ENCODE measurements at regions not wholly inside any gene's neighbourhood (a gene's known extent, or its start where the extent isn't known, plus 50 kb on each side); places are given as distances from the start of the nearest gene placed in this dataset.
A peak's percentile ranks its signal among the peaks of the same experiment; 100 is the strongest.

DNA sequence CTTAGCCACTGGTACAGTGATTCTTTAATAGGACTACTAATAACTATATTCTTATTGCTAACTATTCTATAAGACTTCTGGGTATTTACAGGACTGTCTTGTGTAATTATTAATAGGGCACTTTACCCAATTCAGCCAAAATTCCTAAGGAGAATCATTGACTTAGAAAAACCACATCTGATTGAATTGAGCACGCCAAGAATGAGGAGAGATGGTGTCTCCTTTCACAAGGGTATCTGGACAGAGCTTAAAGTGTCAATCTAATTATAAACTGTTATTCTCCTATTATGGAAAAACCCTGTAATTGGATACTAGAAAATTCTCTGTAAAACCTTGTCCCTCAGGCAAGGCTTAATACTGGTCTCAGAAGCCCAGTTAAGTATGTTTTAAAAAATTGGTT, 111.1 kb upstream of the TLL1 start:
- Histone ChIP-seq H3K4me1 (ENCODE audit: control insufficient read depth, insufficient read depth, low read length, unreplicated experiment) (no peaks in the 10 kb centered on the region), H2AFZ (ENCODE audit: low read length, unreplicated experiment) (no peak overlapping the region), H3K36me3 (ENCODE audit: insufficient read depth, low read length) (no peaks in the 10 kb centered on the region), H3K79me2 (ENCODE audit: control insufficient read depth, insufficient read depth, low read length, unreplicated experiment) (no peaks in the 10 kb centered on the region), H3K27ac (ENCODE audit: low read depth, low read length) (no peak overlapping the region), H3K4me3 (ENCODE audit: low read depth, low read length) (no peak overlapping the region), H3K27me3 (ENCODE audit: insufficient read depth, low read length) (no peaks in the 10 kb centered on the region)

DNA sequence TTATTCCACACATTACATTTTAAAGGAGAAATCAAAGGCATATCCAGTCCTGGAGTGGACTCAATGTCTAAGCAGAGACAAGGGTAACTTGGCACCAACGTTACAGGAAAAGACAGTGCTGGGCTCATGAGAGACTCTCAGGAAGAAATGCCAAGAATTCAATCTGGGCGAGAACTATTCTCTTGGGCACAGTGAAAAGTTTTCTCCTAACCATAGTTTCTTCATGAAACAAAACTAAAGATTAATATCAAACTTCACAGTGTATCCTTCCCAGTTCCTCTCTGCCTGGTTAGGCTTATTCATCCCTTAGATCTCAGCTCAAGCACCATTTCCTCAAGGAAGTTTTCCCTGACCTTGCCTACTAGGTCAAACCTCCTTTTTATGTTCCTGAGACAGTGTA, 109.4 kb upstream of the TLL1 start:
- H3K27me3 ChIP-seq (ENCODE audit: insufficient read depth, low read length): no peaks in the 10 kb centered on the region
- H2AFZ ChIP-seq (ENCODE audit: low read length, unreplicated experiment): no peak overlapping the region
- H3K36me3 ChIP-seq (ENCODE audit: insufficient read depth, low read length): no peaks in the 10 kb centered on the region

DNA sequence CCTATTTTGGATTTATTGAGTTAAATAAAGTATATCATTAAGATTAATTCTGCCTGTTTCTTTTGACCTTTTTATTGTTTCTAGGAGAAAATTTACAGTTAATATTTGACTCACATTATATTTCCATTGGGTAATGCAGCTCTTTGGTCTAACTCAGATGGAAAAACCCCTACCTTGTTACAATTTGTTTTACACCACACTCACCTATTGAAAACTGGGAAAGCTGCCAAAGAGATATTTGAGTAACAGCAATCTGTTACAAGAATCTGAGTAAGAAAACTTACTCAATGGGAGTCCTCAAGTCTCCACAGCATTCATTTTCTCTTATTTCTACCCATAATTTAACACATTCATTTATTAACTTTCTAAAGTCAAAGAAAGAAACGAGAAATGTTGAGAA, 108.0 kb upstream of the TLL1 start:
- no peak overlapping the region for H3K4me3 ChIP-seq (ENCODE audit: low read depth, low read length)
- H2AFZ ChIP-seq (ENCODE audit: low read length, unreplicated experiment): no peak overlapping the region
- no peaks in the 10 kb centered on the region for H3K79me2 ChIP-seq (ENCODE audit: control insufficient read depth, insufficient read depth, low read length, unreplicated experiment)
- no peaks in the 10 kb centered on the region for H3K4me1 ChIP-seq (ENCODE audit: control insufficient read depth, insufficient read depth, low read length, unreplicated experiment)
- no peak overlapping the region for H3K27ac ChIP-seq (ENCODE audit: low read depth, low read length)
- H3K27me3 ChIP-seq (ENCODE audit: insufficient read depth, low read length): no peaks in the 10 kb centered on the region
- H3K36me3 ChIP-seq (ENCODE audit: insufficient read depth, low read length): no peaks in the 10 kb centered on the region

More for the DNA sequence above, 109.4 kb upstream of the TLL1 start:
- Histone ChIP-seq H3K4me1 (ENCODE audit: control insufficient read depth, insufficient read depth, low read length, unreplicated experiment) (no peaks in the 10 kb centered on the region), H3K79me2 (ENCODE audit: control insufficient read depth, insufficient read depth, low read length, unreplicated experiment) (no peaks in the 10 kb centered on the region), H3K4me3 (ENCODE audit: low read depth, low read length) (no peak overlapping the region), H3K27ac (ENCODE audit: low read depth, low read length) (no peak overlapping the region)

DNA sequence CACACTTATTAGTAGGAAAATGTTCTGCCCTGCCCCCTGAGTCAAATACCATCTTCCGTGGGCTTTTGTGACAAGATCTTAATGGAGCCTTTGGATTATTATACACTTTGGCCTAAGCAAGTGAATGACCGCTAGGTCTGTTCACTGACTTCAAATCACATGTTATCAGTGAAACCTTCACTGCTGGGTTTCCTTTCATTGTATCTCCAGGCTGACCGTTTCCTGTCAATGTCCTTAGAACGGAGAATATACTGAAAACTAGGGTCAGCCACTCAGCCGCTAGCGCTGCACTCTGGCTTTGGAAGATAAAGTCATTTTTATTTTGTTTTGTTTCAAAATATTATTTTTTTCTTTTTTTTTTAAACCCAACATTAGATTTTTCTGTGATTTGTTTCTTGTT, 107.0 kb upstream of the TLL1 start:
- no peaks in the 10 kb centered on the region for H3K4me1 ChIP-seq (ENCODE audit: control insufficient read depth, insufficient read depth, low read length, unreplicated experiment)
- no peaks in the 10 kb centered on the region for H3K36me3 ChIP-seq (ENCODE audit: insufficient read depth, low read length)

DNA sequence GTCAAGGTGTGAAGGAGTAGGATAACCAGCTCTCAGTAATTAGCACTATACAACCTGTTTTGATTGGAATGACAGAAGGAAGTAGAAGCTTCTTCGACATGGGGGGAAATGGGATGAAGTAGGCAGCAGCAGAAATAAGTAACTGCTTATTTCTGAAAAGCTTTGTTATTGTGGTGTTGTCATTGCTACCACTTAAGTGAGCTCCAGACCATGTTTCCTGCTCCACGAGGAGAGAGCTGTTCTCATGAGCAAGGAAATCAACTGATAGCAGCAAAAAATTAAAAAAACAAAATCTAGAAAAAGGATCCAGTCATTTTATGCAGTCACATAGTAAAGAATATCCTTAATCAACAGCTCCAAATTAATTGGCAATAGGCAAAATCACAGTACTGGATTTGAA, 106.1 kb upstream of the TLL1 start:
- Histone ChIP-seq H3K27me3 (ENCODE audit: insufficient read depth, low read length) (no peaks in the 10 kb centered on the region), H3K27ac (ENCODE audit: low read depth, low read length) (no peak overlapping the region), H3K4me1 (ENCODE audit: control insufficient read depth, insufficient read depth, low read length, unreplicated experiment) (no peaks in the 10 kb centered on the region), H3K36me3 (ENCODE audit: insufficient read depth, low read length) (no peaks in the 10 kb centered on the region), H3K4me3 (ENCODE audit: low read depth, low read length) (no peak overlapping the region), H3K79me2 (ENCODE audit: control insufficient read depth, insufficient read depth, low read length, unreplicated experiment) (no peaks in the 10 kb centered on the region), H2AFZ (ENCODE audit: low read length, unreplicated experiment) (no peak overlapping the region)

More for the DNA sequence above, 107.0 kb upstream of the TLL1 start:
- no peak overlapping the region for H2AFZ ChIP-seq (ENCODE audit: low read length, unreplicated experiment)
- no peak overlapping the region for H3K27ac ChIP-seq (ENCODE audit: low read depth, low read length)
- no peaks in the 10 kb centered on the region for H3K79me2 ChIP-seq (ENCODE audit: control insufficient read depth, insufficient read depth, low read length, unreplicated experiment)
- no peaks in the 10 kb centered on the region for H3K27me3 ChIP-seq (ENCODE audit: insufficient read depth, low read length)
- no peak overlapping the region for H3K4me3 ChIP-seq (ENCODE audit: low read depth, low read length)

DNA sequence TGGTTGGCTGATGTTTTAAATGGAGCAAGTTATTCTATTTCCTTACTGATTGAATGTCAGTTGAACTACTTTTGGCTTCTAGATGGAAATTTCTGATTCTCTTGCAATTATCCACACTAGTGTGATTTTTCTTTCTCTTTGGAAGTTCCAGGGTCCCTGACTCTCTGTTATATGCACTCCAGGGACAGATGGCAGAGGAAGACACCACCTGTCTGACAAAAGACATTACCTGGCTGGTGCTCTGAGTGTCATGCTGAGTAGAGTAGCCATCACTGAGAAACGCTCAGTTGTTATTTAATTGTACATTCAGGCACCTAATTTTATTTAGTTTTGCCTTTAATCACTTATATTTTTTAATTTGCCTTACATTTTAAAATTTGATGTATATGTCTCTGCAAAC, 105.4 kb upstream of the TLL1 start:
- Histone ChIP-seq H3K36me3 (ENCODE audit: insufficient read depth, low read length) (no peaks in the 10 kb centered on the region), H3K79me2 (ENCODE audit: control insufficient read depth, insufficient read depth, low read length, unreplicated experiment) (no peaks in the 10 kb centered on the region), H2AFZ (ENCODE audit: low read length, unreplicated experiment) (no peak overlapping the region), H3K27me3 (ENCODE audit: insufficient read depth, low read length) (no peaks in the 10 kb centered on the region), H3K4me3 (ENCODE audit: low read depth, low read length) (no peak overlapping the region), H3K27ac (ENCODE audit: low read depth, low read length) (no peak overlapping the region), H3K4me1 (ENCODE audit: control insufficient read depth, insufficient read depth, low read length, unreplicated experiment) (no peaks in the 10 kb centered on the region)

DNA sequence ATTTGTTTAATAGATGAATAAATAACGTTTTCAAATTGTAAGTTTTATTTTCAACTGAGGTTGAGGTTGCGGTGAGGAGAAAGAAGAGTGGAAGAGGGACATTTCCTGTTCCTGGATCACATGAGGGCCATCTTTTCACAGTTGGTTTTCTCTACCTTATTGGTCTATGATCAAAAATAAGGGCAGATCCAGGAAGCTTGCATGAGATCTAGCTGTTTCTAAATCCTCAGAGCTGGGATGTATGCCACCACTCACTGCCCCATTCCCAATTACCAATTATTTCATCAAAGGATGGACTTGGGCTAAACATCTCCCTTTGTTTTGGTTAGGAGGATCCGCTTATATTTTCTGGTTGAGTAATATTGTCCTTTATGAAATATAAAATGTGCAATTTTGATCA, 104.8 kb upstream of the TLL1 start:
- no peaks in the 10 kb centered on the region for H3K79me2 ChIP-seq (ENCODE audit: control insufficient read depth, insufficient read depth, low read length, unreplicated experiment)
- no peak overlapping the region for H2AFZ ChIP-seq (ENCODE audit: low read length, unreplicated experiment)
- H3K4me1 ChIP-seq (ENCODE audit: control insufficient read depth, insufficient read depth, low read length, unreplicated experiment): no peaks in the 10 kb centered on the region
- no peaks in the 10 kb centered on the region for H3K27me3 ChIP-seq (ENCODE audit: insufficient read depth, low read length)
- H3K4me3 ChIP-seq (ENCODE audit: low read depth, low read length): no peak overlapping the region
- H3K27ac ChIP-seq (ENCODE audit: low read depth, low read length): no peak overlapping the region
- H3K36me3 ChIP-seq (ENCODE audit: insufficient read depth, low read length): no peaks in the 10 kb centered on the region

DNA sequence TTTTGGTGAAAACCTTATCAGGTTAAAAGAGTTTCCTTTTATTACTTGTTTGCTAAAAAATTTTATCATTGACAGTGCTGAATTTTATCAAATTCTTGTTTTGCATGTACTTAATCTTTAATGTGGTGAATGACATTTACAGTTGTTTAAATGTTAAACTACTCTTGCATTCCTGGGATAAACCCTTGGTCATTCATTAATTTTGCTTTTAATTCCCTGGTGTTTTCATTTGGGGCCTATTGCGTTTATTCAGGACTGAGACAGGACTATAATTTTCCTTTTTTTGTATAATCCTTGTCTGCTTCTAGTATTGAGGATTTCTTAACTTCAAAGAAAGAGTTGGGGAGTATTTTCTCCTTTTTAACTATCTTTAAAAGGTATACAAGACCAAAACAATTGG, 98.7 kb upstream of the TLL1 start:
- no peaks in the 10 kb centered on the region for H3K36me3 ChIP-seq (ENCODE audit: insufficient read depth, low read length)
- no peak overlapping the region for H3K4me3 ChIP-seq (ENCODE audit: low read depth, low read length)
- no peak overlapping the region for H2AFZ ChIP-seq (ENCODE audit: low read length, unreplicated experiment)
- no peaks in the 10 kb centered on the region for H3K27me3 ChIP-seq (ENCODE audit: insufficient read depth, low read length)
- H3K79me2 ChIP-seq (ENCODE audit: control insufficient read depth, insufficient read depth, low read length, unreplicated experiment): no peaks in the 10 kb centered on the region
- H3K4me1 ChIP-seq (ENCODE audit: control insufficient read depth, insufficient read depth, low read length, unreplicated experiment): no peaks in the 10 kb centered on the region
- no peak overlapping the region for H3K27ac ChIP-seq (ENCODE audit: low read depth, low read length)

DNA sequence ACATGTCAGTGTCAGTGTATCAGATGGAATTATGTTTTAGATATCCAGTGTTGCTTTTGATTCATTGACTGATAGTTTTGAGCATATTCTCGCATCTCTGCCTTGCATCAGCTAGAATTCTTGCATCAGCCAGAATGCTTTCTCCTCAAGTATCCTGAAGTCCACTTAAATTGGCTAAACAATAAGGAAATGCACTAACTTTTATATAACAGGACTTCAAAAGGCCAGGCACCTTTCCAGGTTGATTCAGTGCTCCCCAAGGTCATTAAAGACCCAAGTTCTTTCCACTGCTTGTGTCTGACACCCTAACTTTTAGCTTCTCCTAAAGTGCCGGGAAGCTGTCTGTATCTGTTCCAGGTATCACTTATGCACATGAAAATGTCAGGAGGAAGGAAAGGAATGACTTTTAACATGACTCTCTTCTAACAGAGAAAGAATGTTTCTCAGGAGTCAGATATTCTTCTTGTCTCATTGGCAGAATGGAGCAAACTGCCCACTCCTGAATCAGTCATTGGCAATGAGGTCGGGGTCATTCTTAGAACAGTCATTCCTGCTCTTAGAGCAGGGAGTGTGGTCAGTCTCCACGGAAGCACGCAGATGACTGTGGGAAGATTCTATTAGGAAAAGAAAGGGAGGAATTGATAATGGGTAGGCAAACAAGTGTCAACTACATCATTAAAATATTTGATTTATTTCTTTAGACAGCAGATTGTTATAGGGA, 92.9 kb upstream of the TLL1 start:
- Histone ChIP-seq H3K4me3 (ENCODE audit: low read depth, low read length) (0 out of 2 replicates have a peak overlapping the region, but pooled peaks have one; percentile 23), H3K79me2 (ENCODE audit: control insufficient read depth, insufficient read depth, low read length, unreplicated experiment) (no peaks in the 10 kb centered on the region), H2AFZ (ENCODE audit: low read length, unreplicated experiment) (no peak overlapping the region), H3K4me1 (ENCODE audit: control insufficient read depth, insufficient read depth, low read length, unreplicated experiment) (no peaks in the 10 kb centered on the region), H3K27ac (ENCODE audit: low read depth, low read length) (no peak overlapping the region), H3K27me3 (ENCODE audit: insufficient read depth, low read length) (no peaks in the 10 kb centered on the region), H3K36me3 (ENCODE audit: insufficient read depth, low read length) (no peaks in the 10 kb centered on the region)

DNA sequence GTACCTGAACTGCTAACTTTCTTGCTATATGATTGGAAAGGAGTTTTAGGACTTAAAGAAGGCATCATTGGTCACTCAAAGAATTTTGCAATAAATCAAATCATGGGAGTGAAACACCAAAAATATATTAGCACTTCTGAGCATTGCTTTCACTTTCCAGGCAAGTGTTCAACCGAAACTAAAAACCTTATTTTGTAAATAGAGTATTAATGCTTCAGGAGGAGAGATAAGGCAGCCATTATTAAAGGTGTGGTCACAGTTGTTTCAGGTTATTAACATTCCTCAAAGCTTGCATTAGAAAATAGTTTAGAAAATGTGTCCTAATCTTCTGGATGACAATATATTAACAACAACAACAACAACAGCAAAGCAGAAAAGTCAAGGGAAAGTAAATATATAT, 92.3 kb upstream of the TLL1 start:
- no peaks in the 10 kb centered on the region for H3K36me3 ChIP-seq (ENCODE audit: insufficient read depth, low read length)
- peak overlapping the region; percentile 23; the same call in 1 of the 2 replicates for H3K4me3 ChIP-seq (ENCODE audit: low read depth, low read length)
- H2AFZ ChIP-seq (ENCODE audit: low read length, unreplicated experiment): peak overlapping the region; percentile 66
- no peaks in the 10 kb centered on the region for H3K27me3 ChIP-seq (ENCODE audit: insufficient read depth, low read length)
- H3K27ac ChIP-seq (ENCODE audit: low read depth, low read length): no peak overlapping the region
- no peaks in the 10 kb centered on the region for H3K79me2 ChIP-seq (ENCODE audit: control insufficient read depth, insufficient read depth, low read length, unreplicated experiment)
- no peaks in the 10 kb centered on the region for H3K4me1 ChIP-seq (ENCODE audit: control insufficient read depth, insufficient read depth, low read length, unreplicated experiment)

DNA sequence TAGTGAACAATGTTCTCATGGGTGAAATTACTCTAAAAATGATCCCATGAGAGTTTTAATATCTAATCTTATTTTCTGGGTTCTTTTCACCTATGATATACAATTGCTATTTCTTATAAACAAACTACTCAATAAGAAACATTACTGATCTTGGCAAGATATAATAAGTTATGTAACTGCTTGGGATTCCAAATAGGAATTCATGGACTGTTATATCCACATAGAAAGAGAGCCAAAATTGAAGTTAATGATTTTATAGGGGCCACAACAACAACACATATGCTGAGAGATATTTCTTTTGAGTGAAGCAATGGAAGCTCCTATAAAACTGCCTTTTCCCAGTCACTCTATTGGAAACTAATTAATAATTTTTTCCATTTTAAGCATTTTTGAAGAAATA, 90.4 kb upstream of the TLL1 start:
- no peak overlapping the region for H3K4me3 ChIP-seq (ENCODE audit: low read depth, low read length)
- H3K4me1 ChIP-seq (ENCODE audit: control insufficient read depth, insufficient read depth, low read length, unreplicated experiment): no peaks in the 10 kb centered on the region
- no peak overlapping the region for H2AFZ ChIP-seq (ENCODE audit: low read length, unreplicated experiment)
- no peaks in the 10 kb centered on the region for H3K27me3 ChIP-seq (ENCODE audit: insufficient read depth, low read length)
- no peaks in the 10 kb centered on the region for H3K36me3 ChIP-seq (ENCODE audit: insufficient read depth, low read length)
- H3K79me2 ChIP-seq (ENCODE audit: control insufficient read depth, insufficient read depth, low read length, unreplicated experiment): no peaks in the 10 kb centered on the region
- no peak overlapping the region for H3K27ac ChIP-seq (ENCODE audit: low read depth, low read length)
